SHP77 treated with DMSO at 0.1 percent for 48 hours (cell line): ENCODE measurements at regions not wholly inside any gene's neighbourhood (a gene's known extent, or its start where the extent isn't known, plus 50 kb on each side); places are given as distances from the start of the nearest gene placed in this dataset.

ENCODE experiments used
- DNase-seq: peaks from one replicate; lab custom pipeline; 2025; lab: John Stamatoyannopoulos, UW

GRCh38 chr2:66895206-66895605 lies 460.3 kb downstream of the MEIS1 start:
- no peak for DNase-seq

GRCh38 chr2:66896131-66896530 lies 461.2 kb downstream of the MEIS1 start:
- no peak for DNase-seq

GRCh38 chr2:66897181-66897580 lies 462.3 kb downstream of the MEIS1 start:
- no peak for DNase-seq

GRCh38 chr2:66897691-66898150 lies 462.8 kb downstream of the MEIS1 start:
- DNase-seq: no peak

- DNase-seq: no peak
Observed at GRCh38 chr2:66899109-66899508, 464.2 kb downstream of the MEIS1 start.

GRCh38 chr2:66899648-66900047 lies 464.7 kb downstream of the MEIS1 start:
- no peak for DNase-seq

- DNase-seq: no peak
Observed at GRCh38 chr2:66901344-66901743, 466.4 kb downstream of the MEIS1 start.

- DNase-seq: no peak
Observed at GRCh38 chr2:66903183-66903582, 468.3 kb downstream of the MEIS1 start.

GRCh38 chr2:66903745-66904465 lies 469.0 kb downstream of the MEIS1 start:
- no peak for DNase-seq

- DNase-seq: no peak
Observed at GRCh38 chr2:66915237-66915636, 480.3 kb downstream of the MEIS1 start.

GRCh38 chr2:66919286-66919685 lies 477.8 kb upstream of the ETAA1 start:
- no peak for DNase-seq

GRCh38 chr2:66920415-66920814 lies 476.7 kb upstream of the ETAA1 start:
- no peak for DNase-seq

- no peak for DNase-seq
Observed at GRCh38 chr2:66925128-66925527, 472.0 kb upstream of the ETAA1 start.

- no peak for DNase-seq
Observed at GRCh38 chr2:66926594-66927112, 470.5 kb upstream of the ETAA1 start.

GRCh38 chr2:66929632-66930338 lies 467.3 kb upstream of the ETAA1 start:
- DNase-seq: no peak

GRCh38 chr2:66930339-66931220 lies 466.6 kb upstream of the ETAA1 start:
- no peak for DNase-seq

GRCh38 chr2:66938471-66938967 lies 458.6 kb upstream of the ETAA1 start:
- DNase-seq: no peak

GRCh38 chr2:66940080-66940479 lies 457.1 kb upstream of the ETAA1 start:
- no peak for DNase-seq

GRCh38 chr2:66948234-66948633 lies 448.9 kb upstream of the ETAA1 start:
- no peak for DNase-seq

GRCh38 chr2:66957198-66957597 lies 439.9 kb upstream of the ETAA1 start:
- DNase-seq: no peak

GRCh38 chr2:66957677-66958076 lies 439.5 kb upstream of the ETAA1 start:
- DNase-seq: no peak

- DNase-seq: no peak
Observed at GRCh38 chr2:66960161-66960560, 437.0 kb upstream of the ETAA1 start.
